ENCODE measurements at regions not wholly inside any gene's neighbourhood (a gene's known extent, or its start where the extent isn't known, plus 50 kb on each side); places are given as distances from the start of the nearest gene placed in this dataset.

DNA sequence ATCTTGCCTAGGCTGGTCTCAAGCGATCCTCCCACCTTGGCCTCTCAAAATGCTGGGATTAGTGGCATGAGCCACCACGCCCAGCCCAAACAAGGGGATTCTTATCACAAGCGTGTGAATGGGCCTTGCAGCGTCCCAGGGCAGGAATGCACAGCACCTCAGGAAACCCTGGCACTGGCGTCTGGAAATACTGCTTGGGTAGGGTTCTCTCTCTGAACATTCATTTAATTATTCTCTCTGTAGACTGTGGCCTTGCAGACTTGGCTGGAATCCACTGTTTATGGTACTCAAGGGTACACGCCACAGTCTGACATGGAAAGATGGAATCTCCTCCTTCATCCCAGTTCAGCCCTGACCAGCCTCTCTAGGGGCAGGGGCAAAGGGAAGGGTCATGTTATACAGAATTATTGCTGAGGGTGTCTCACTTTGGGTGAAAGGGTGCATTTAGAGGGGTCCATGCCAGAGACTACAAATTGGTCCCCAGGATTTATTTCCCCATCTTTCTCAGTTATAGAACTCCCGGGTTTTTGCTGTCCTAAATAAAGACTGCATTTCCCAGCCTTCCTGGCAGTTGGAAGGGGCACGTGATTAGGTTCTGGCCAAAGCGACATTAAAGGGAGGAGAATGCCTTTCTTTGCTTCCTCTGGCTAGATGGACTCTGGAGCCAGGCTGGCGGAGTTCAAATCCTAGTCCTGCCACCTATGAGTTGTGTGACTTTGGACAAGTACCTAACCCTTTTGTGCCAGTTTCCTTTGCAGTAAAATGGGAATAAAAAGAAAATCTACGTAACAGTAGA, 147.2 kb upstream of the HAAO start:
- Histone ChIP-seq H3K27ac (peak overlapping the region; percentile 15 to 51 (median 36)), H3K4me1 (peaks cover 2 to 16% (median 15%) of the 10 kb centered on the region in 4 donors), H3K4me3 (no peak overlapping the region), H3K27me3 (no peaks in the 10 kb centered on the region), H3K36me3 (no peaks in the 10 kb centered on the region), H3K9me3 (no peaks in the 10 kb centered on the region)
- intact Hi-C loops (cut with DNase I; ENCODE audit: low total_unique reads): loop anchor here (10.0 kb wide), 1 partner anchor 545 kb away; no protein-coding TSS in a partner anchor
- in situ Hi-C loops (cut with MboI; ENCODE audit: low pct_ligation_motif_present in 1 of 4, low pct_unique_long_range_greater_than_20kb in 1 of 4, low sequenced_read_pairs in 3 of 4): loop anchor here in 3 of 4 donors (10.0 to 25.0 kb wide), 2 partner anchors 102 to 545 kb away; no protein-coding TSS in a partner anchor
- TF ChIP-seq POLR2A (IDR thresholded peaks at IDR 0.05) (no peak), EP300 (IDR thresholded peaks at IDR 0.05; ENCODE audit: low read depth) (no peak), POLR2AphosphoS5 (IDR thresholded peaks at IDR 0.05) (no peak)
- TF ChIP-seq, protein P1, sequence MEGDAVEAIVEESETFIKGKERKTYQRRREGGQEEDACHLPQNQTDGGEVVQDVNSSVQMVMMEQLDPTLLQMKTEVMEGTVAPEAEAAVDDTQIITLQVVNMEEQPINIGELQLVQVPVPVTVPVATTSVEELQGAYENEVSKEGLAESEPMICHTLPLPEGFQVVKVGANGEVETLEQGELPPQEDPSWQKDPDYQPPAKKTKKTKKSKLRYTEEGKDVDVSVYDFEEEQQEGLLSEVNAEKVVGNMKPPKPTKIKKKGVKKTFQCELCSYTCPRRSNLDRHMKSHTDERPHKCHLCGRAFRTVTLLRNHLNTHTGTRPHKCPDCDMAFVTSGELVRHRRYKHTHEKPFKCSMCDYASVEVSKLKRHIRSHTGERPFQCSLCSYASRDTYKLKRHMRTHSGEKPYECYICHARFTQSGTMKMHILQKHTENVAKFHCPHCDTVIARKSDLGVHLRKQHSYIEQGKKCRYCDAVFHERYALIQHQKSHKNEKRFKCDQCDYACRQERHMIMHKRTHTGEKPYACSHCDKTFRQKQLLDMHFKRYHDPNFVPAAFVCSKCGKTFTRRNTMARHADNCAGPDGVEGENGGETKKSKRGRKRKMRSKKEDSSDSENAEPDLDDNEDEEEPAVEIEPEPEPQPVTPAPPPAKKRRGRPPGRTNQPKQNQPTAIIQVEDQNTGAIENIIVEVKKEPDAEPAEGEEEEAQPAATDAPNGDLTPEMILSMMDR (IDR thresholded peaks at IDR 0.05): no peak
- 52 to 60% methylated on average over 1 to 11 of the region's 11 CpGs for whole genome bisulfite sequencing, 2 donors (ENCODE audit: low coverage in 1 of 2)
- DNase-seq: peak; percentile 63

DNA sequence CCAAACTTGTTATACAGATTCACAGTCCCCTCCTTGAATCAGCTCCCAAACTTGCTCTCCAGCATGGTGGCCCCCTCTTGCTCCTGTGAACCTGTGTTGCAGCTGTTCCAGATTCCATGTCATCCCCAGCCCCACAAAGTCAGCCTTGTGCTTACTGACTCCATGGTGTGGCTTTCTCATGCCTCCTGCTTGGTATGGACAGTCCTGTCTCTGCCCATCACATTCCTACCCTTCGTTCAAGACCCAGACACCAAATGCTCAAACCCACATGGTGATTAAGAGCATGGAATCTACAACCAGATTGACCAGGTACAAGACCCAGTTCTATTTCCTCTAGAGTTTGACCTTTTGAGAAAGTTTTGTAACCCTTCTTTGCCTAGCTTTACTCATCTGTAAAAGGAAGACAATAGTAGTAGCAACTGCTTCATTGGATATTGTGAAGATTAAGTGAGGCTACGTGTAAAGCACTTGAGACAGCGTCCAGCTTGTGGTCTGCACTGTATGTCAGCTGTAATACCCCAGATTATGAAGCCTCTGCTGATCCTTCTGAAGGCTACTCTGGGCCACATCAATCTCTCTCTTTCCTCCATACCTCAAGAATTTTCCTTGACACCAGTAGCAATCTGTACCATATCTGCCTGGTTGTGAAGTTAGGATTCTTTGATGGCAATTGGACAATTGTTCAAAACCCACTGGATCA, 146.4 kb upstream of the HAAO start:
- 84 to 100% methylated on average over 2 to 3 of the region's 3 CpGs for WGBS, 2 donors (ENCODE audit: low coverage in 1 of 2)
- TF ChIP-seq EP300 (IDR thresholded peaks at IDR 0.05; ENCODE audit: low read depth): no peak
- TF ChIP-seq POLR2A (IDR thresholded peaks at IDR 0.05): no peak
- TF ChIP-seq POLR2AphosphoS5 (IDR thresholded peaks at IDR 0.05): no peak
- TF ChIP-seq, protein P1 (IDR thresholded peaks at IDR 0.05): no peak
- in situ Hi-C loops (cut with MboI; ENCODE audit: low pct_ligation_motif_present in 1 of 4, low pct_unique_long_range_greater_than_20kb in 1 of 4, low sequenced_read_pairs in 3 of 4): loop anchor here in 2 of 4 donors (25.0 kb wide), 1 partner anchor 102 kb away; no protein-coding TSS in a partner anchor
- no peaks in the 10 kb centered on the region for H3K9me3 ChIP-seq
- no peak for DNase-seq
- intact Hi-C loops (cut with DNase I; ENCODE audit: low total_unique reads): no loop called here
- H3K27me3 ChIP-seq: no peaks in the 10 kb centered on the region
- peak overlapping the region; percentile 15 to 51 (median 36) for H3K27ac ChIP-seq
- H3K4me1 ChIP-seq: peaks cover 2 to 19% (median 16%) of the 10 kb centered on the region in 4 donors
- H3K4me3 ChIP-seq: no peak overlapping the region
- no peaks in the 10 kb centered on the region for H3K36me3 ChIP-seq

DNA sequence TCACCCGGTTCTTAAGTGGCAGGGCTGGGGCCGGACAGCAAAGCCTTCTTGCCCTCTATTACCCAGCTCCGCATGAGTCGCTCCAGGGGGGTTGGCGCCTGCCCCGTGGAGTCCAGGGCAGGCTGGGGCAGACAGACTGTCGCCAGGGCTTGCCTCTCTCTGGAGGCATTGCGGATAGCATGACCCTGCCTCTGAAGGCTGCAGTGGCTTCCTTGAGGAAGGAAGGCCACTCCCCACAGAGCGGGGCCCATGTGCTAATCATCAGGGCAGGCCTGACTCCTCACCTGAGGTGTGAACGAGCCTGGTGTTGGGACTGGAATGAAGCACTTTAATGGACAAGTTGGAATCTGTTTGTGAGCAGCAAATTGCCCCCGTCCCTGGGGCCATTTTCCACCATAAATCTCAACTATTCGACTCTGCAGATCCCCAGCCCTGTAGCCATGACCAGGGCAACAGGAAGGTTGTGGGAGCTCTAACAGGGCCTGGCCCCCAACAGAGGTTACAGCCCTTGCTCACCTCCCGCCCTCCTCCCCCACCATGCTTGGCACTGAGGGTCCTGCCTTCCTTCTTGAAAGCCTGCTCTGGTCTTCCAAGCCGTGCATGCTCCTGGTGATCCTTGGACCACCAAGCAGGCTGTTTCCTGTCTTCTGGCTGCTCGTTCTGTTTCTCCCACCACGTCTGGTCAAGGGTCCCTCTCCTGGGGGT, 144.9 kb upstream of the HAAO start:
- no peaks in the 10 kb centered on the region for H3K36me3 ChIP-seq
- no peak overlapping the region for H3K4me3 ChIP-seq
- in situ Hi-C loops (cut with MboI; ENCODE audit: low pct_ligation_motif_present in 1 of 4, low pct_unique_long_range_greater_than_20kb in 1 of 4, low sequenced_read_pairs in 3 of 4): loop anchor here in 2 of 4 donors (25.0 kb wide), 1 partner anchor 100 kb away; no protein-coding TSS in a partner anchor
- peaks cover 7 to 23% (median 17%) of the 10 kb centered on the region in 4 donors for H3K4me1 ChIP-seq
- intact Hi-C loops (cut with DNase I; ENCODE audit: low total_unique reads): no loop called here
- H3K27ac ChIP-seq: peak overlapping the region in 1 of 4 donors; percentile 5
- H3K9me3 ChIP-seq: no peaks in the 10 kb centered on the region
- H3K27me3 ChIP-seq: no peaks in the 10 kb centered on the region
- no peak for DNase-seq
- no peak for TF ChIP-seq EP300 (IDR thresholded peaks at IDR 0.05; ENCODE audit: low read depth)
- TF ChIP-seq POLR2A (IDR thresholded peaks at IDR 0.05): no peak
- no peak for TF ChIP-seq POLR2AphosphoS5 (IDR thresholded peaks at IDR 0.05)
- TF ChIP-seq, protein P1 (IDR thresholded peaks at IDR 0.05): no peak
- WGBS, 2 donors (ENCODE audit: low coverage in 1 of 2): 85 to 96% methylated on average over 4 to 16 of the region's 16 CpGs

Measured in transverse colon (tissue), 4 donors.